GM23338 (cell line): ENCODE measurements at regions not wholly inside any gene's neighbourhood (a gene's known extent, or its start where the extent isn't known, plus 50 kb on each side); places are given as distances from the start of the nearest gene placed in this dataset.
A peak's percentile ranks its signal among the peaks of the same experiment; 100 is the strongest.

Experiments used
- ATAC-seq: fragments of 200-7000 bp; cut with Tn5 transposase; 3 replicates; pipeline ENCODE4 v1.9.1; 2020
- DNase-seq: peaks from one replicate; pipeline ENCODE4 v3.0.0-alpha.2; 2015; ENCODE audit warnings: low spot score
- H2AFZ ChIP-seq: fragments of 200-600 bp; sonication (generic); 2 replicates; pipeline ENCODE4 v1.8.0; 2016; ENCODE audit warnings: antibody characterized with exemption, mild to moderate bottlenecking, moderate library complexity
- H3F3A ChIP-seq: fragments of 200-600 bp; sonication (generic); replicated peaks from 2 replicates; pipeline ENCODE4 v1.8.0; 2017; ENCODE audit warnings: antibody characterized with exemption, mixed run types, low read depth
- H3K27ac ChIP-seq: fragments of 200-600 bp; sonication (generic); 2 replicates; pipeline ENCODE4 v1.6.1; 2016; ENCODE audit warnings: low read depth
- H3K27me3 ChIP-seq: fragments of 200-600 bp; sonication (generic); 2 replicates; pipeline ENCODE4 v1.8.0; 2016; ENCODE audit warnings: mild to moderate bottlenecking, mixed run types, moderate library complexity; ENCODE audit not compliant: insufficient read depth
- H3K36me3 ChIP-seq: fragments of 200-600 bp; sonication (generic); 2 replicates; pipeline ENCODE4 v1.8.0; 2016; ENCODE audit warnings: mild to moderate bottlenecking; ENCODE audit not compliant: insufficient read depth
- H3K4me1 ChIP-seq: fragments of 200-600 bp; sonication (generic); 2 replicates; pipeline ENCODE4 v1.8.0; 2016; ENCODE audit warnings: mild to moderate bottlenecking, moderate library complexity; ENCODE audit not compliant: insufficient read depth
- H3K4me2 ChIP-seq: fragments of 200-600 bp; sonication (generic); 2 replicates; pipeline ENCODE4 v1.7.1; 2017; ENCODE audit warnings: mixed run types
- H3K4me3 ChIP-seq: fragments of 200-600 bp; sonication (generic); 2 replicates; pipeline ENCODE4 v1.6.1; 2016; ENCODE audit warnings: mixed run types
- H3K79me2 ChIP-seq: fragments of 200-600 bp; sonication (generic); replicated peaks from 2 replicates; pipeline ENCODE4 v1.8.0; 2017; ENCODE audit warnings: mild to moderate bottlenecking; ENCODE audit not compliant: insufficient read depth
- H3K9me2 ChIP-seq: fragments of 200-600 bp; sonication (generic); 2 replicates; pipeline ENCODE4 v1.8.0; 2017; ENCODE audit not compliant: insufficient read depth
- H4K20me1 ChIP-seq: fragments of 200-600 bp; sonication (generic); replicated peaks from 2 replicates; pipeline ENCODE4 v1.8.0; 2017; ENCODE audit warnings: mild to moderate bottlenecking; ENCODE audit not compliant: insufficient read depth
- H3K27ac Mint-ChIP-seq: 2 replicates; pipeline ENCODE4 v1.8.0; 2020; ENCODE audit warnings: inconsistent platforms, mild to moderate bottlenecking, moderate library complexity, mixed read lengths
- H3K27me3 Mint-ChIP-seq: 3 replicates; pipeline ENCODE4 v1.8.0; 2022; ENCODE audit warnings: low read depth, mild to moderate bottlenecking, moderate library complexity, mixed read lengths, inconsistent platforms; ENCODE audit not compliant: insufficient read depth, poor library complexity
- H3K36me3 Mint-ChIP-seq: 3 replicates; pipeline ENCODE4 v1.8.0; 2021; ENCODE audit warnings: low read depth, mild to moderate bottlenecking, inconsistent platforms, moderate library complexity, mixed read lengths
- H3K4me1 Mint-ChIP-seq: 3 replicates; pipeline ENCODE4 v1.8.0; 2020; ENCODE audit warnings: mild to moderate bottlenecking, inconsistent platforms, mixed read lengths
- H3K4me3 Mint-ChIP-seq: 3 replicates; pipeline ENCODE4 v1.8.0; 2021; ENCODE audit warnings: moderate library complexity, mild to moderate bottlenecking, inconsistent platforms, mixed read lengths
- H3K9me3 Mint-ChIP-seq: 3 replicates; pipeline ENCODE4 v1.8.0; 2020; ENCODE audit warnings: moderate library complexity, mild to moderate bottlenecking, inconsistent platforms, mixed read lengths
- CREB1 ChIP-seq: fragments of 250-450 bp; sonication (Bioruptor Pico); IDR thresholded peaks from 2 replicates; pipeline ENCODE4 v1.5.0; 2020; ENCODE audit warnings: low read depth, mild to moderate bottlenecking, moderate library complexity
- ETS1 ChIP-seq: IDR thresholded peaks from 2 replicates; pipeline ENCODE4 v1.6.1; 2016; ENCODE audit warnings: antibody characterized with exemption
- EZH2 ChIP-seq: fragments of 200-600 bp; sonication (generic); IDR thresholded peaks from one replicate; pipeline ENCODE4 v1.8.0; 2017; ENCODE audit warnings: antibody characterized with exemption, mild to moderate bottlenecking, low read depth; ENCODE audit not compliant: unreplicated experiment
- EZH2phosphoT487 ChIP-seq: fragments of 200-600 bp; sonication (generic); IDR thresholded peaks from one replicate; pipeline ENCODE4 v1.8.1; 2018; ENCODE audit warnings: antibody characterized with exemption; ENCODE audit not compliant: unreplicated experiment
- JUNB ChIP-seq: IDR thresholded peaks from one replicate; pipeline ENCODE4 v1.6.1; 2016; ENCODE audit warnings: antibody characterized with exemption; ENCODE audit not compliant: unreplicated experiment
- NANOG ChIP-seq: IDR thresholded peaks from 2 replicates; pipeline ENCODE4 v1.6.1; 2016; ENCODE audit warnings: antibody characterized with exemption, borderline replicate concordance
- POLR2AphosphoS5 ChIP-seq: IDR thresholded peaks from 2 replicates; pipeline ENCODE4 v1.6.1; 2016; ENCODE audit warnings: antibody characterized with exemption, low read depth
- REST ChIP-seq: IDR thresholded peaks from one replicate; pipeline ENCODE4 v1.6.1; 2018; ENCODE audit warnings: antibody characterized with exemption; ENCODE audit not compliant: unreplicated experiment
- STAT1 ChIP-seq: IDR thresholded peaks from one replicate; pipeline ENCODE4 v1.6.1; 2016; ENCODE audit warnings: antibody characterized with exemption; ENCODE audit not compliant: unreplicated experiment
- ZNF114 ChIP-seq: fragments of 250-450 bp; sonication (Bioruptor Pico); IDR thresholded peaks from 2 replicates; pipeline ENCODE4 v1.5.0; 2020; ENCODE audit warnings: mild to moderate bottlenecking, moderate library complexity
- ZNF331 ChIP-seq: fragments of 250-450 bp; sonication (Bioruptor Pico); IDR thresholded peaks from 2 replicates; pipeline ENCODE4 v1.5.0; 2020; ENCODE audit warnings: low read depth, mild to moderate bottlenecking, moderate library complexity
- TF ChIP-seq, protein P1 (sequence below): fragments of 250-450 bp; sonication (Bioruptor Pico); IDR thresholded peaks from 2 replicates; pipeline ENCODE4 v1.5.0; 2020; ENCODE audit warnings: mild to moderate bottlenecking, moderate library complexity
- TF ChIP-seq, protein P2 (sequence below), 2 experiments: fragments of 200-600 bp in 1 of 2; sonication (generic) in 1 of 2; conservative IDR thresholded peaks; 2 replicates each; pipeline versions ENCODE4 v1.5.1 to v1.6.1; 2016 to 2017; ENCODE audit warnings: antibody characterized with exemption in 2 of 2, low read depth in 2 of 2, mild to moderate bottlenecking in 2 of 2, moderate library complexity in 1 of 2

DNA sequence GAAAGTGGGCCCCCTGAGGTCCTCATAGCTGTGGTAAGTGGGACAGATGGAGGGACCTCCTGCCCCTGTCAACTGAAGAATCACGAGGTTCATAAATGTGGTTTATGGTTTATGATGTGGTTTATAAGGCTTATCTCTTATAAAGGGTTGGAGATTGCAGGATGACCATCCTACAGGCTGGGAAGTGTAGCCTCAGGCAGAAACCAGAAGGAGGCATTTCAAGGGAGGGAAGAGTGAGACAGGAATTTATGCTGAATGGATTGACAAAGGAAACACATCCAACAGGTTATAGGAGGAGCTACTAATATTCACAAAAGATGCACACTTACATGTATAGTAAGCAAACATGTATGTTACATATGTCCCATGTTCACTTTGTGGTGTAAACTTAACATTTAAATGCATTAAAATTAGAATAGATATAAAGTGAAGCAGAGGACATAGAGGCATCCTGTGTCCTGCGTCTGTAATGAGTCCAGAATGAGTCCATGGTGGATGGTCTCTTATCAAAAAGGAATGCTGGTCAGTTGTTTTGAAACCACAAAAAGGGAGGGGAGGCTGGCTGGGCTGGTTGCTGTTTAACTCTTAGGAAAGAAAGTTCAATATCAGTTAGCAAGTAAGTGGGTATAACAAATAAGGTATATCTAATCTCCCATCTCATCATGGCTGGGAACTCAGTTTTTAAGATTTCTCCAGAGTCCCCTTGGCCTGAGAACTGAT is 149.0 kb upstream of the RMST start:
- Mint-ChIP-seq H3K4me1 (peaks cover 27% of the 10 kb centered on the region), H3K27ac (no peak overlapping the region), H3K9me3 (peaks cover 6% of the 10 kb centered on the region; the same call in 2 of the 3 replicates), H3K36me3 (peaks cover 3% of the 10 kb centered on the region; the same call in 1 of the 3 replicates), H3K4me3 (no peak overlapping the region), H3K27me3 (peaks cover 7% of the 10 kb centered on the region)
- Histone ChIP-seq H3K27ac (no peak overlapping the region), H3F3A (no peaks in the 10 kb centered on the region), H3K4me3 (no peak overlapping the region), H3K79me2 (no peaks in the 10 kb centered on the region), H3K9me2 (0 out of 2 replicates have a peak, but pooled peaks cover 4% of the 10 kb centered on the region), H3K4me1 (peaks cover 17% of the 10 kb centered on the region), H2AFZ (no peak overlapping the region), H4K20me1 (no peaks in the 10 kb centered on the region), H3K4me2 (peak overlapping the region; percentile 39), H3K36me3 (no peaks in the 10 kb centered on the region), H3K27me3 (peaks cover 26% of the 10 kb centered on the region)
- DNase-seq = peak; percentile 22
- ATAC-seq = peak; percentile 51
- TF ChIP-seq, protein P1, sequence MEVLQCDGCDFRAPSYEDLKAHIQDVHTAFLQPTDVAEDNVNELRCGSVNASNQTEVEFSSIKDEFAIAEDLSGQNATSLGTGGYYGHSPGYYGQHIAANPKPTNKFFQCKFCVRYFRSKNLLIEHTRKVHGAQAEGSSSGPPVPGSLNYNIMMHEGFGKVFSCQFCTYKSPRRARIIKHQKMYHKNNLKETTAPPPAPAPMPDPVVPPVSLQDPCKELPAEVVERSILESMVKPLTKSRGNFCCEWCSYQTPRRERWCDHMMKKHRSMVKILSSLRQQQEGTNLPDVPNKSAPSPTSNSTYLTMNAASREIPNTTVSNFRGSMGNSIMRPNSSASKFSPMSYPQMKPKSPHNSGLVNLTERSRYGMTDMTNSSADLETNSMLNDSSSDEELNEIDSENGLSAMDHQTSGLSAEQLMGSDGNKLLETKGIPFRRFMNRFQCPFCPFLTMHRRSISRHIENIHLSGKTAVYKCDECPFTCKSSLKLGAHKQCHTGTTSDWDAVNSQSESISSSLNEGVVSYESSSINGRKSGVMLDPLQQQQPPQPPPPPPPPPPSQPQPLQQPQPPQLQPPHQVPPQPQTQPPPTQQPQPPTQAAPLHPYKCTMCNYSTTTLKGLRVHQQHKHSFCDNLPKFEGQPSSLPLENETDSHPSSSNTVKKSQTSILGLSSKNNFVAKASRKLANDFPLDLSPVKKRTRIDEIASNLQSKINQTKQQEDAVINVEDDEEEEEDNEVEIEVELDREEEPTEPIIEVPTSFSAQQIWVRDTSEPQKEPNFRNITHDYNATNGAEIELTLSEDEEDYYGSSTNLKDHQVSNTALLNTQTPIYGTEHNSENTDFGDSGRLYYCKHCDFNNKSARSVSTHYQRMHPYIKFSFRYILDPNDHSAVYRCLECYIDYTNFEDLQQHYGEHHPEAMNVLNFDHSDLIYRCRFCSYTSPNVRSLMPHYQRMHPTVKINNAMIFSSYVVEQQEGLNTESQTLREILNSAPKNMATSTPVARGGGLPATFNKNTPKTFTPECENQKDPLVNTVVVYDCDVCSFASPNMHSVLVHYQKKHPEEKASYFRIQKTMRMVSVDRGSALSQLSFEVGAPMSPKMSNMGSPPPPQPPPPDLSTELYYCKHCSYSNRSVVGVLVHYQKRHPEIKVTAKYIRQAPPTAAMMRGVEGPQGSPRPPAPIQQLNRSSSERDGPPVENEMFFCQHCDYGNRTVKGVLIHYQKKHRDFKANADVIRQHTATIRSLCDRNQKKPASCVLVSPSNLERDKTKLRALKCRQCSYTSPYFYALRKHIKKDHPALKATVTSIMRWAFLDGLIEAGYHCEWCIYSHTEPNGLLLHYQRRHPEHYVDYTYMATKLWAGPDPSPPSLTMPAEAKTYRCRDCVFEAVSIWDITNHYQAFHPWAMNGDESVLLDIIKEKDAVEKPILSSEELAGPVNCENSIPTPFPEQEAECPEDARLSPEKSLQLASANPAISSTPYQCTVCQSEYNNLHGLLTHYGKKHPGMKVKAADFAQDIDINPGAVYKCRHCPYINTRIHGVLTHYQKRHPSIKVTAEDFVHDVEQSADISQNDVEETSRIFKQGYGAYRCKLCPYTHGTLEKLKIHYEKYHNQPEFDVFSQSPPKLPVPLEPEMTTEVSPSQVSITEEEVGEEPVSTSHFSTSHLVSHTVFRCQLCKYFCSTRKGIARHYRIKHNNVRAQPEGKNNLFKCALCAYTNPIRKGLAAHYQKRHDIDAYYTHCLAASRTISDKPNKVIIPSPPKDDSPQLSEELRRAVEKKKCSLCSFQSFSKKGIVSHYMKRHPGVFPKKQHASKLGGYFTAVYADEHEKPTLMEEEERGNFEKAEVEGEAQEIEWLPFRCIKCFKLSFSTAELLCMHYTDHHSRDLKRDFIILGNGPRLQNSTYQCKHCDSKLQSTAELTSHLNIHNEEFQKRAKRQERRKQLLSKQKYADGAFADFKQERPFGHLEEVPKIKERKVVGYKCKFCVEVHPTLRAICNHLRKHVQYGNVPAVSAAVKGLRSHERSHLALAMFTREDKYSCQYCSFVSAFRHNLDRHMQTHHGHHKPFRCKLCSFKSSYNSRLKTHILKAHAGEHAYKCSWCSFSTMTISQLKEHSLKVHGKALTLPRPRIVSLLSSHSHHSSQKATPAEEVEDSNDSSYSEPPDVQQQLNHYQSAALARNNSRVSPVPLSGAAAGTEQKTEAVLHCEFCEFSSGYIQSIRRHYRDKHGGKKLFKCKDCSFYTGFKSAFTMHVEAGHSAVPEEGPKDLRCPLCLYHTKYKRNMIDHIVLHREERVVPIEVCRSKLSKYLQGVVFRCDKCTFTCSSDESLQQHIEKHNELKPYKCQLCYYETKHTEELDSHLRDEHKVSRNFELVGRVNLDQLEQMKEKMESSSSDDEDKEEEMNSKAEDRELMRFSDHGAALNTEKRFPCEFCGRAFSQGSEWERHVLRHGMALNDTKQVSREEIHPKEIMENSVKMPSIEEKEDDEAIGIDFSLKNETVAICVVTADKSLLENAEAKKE (CRISPR knock-in tag) = no peak
- TF ChIP-seq ETS1 (no peak), REST (no peak), ZNF331 (CRISPR knock-in tag) (no peak), EZH2 (no peak), ZNF114 (CRISPR knock-in tag) (no peak), EZH2phosphoT487 (no peak), JUNB (no peak), STAT1 (no peak), POLR2AphosphoS5 (no peak), CREB1 (CRISPR knock-in tag) (no peak), NANOG (no peak)
- TF ChIP-seq, protein P2, sequence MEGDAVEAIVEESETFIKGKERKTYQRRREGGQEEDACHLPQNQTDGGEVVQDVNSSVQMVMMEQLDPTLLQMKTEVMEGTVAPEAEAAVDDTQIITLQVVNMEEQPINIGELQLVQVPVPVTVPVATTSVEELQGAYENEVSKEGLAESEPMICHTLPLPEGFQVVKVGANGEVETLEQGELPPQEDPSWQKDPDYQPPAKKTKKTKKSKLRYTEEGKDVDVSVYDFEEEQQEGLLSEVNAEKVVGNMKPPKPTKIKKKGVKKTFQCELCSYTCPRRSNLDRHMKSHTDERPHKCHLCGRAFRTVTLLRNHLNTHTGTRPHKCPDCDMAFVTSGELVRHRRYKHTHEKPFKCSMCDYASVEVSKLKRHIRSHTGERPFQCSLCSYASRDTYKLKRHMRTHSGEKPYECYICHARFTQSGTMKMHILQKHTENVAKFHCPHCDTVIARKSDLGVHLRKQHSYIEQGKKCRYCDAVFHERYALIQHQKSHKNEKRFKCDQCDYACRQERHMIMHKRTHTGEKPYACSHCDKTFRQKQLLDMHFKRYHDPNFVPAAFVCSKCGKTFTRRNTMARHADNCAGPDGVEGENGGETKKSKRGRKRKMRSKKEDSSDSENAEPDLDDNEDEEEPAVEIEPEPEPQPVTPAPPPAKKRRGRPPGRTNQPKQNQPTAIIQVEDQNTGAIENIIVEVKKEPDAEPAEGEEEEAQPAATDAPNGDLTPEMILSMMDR (conservative IDR thresholded peaks at IDR 0.05; ENCODE audit: low read depth in 2 of 2) = no peak
